ENCODE measurements at regions not wholly inside any gene's neighbourhood (a gene's known extent, or its start where the extent isn't known, plus 50 kb on each side); places are given as distances from the start of the nearest gene placed in this dataset.

GRCh38 chr5:116834796-116835515 lies 260.3 kb upstream of the SEMA6A start:
- DNase-seq (no peak), ATAC-seq (no peak)
- H3K27ac Mint-ChIP-seq, result no peak overlapping the region
- H3K9me3 Mint-ChIP-seq, result no peaks in the 10 kb centered on the region
- no peaks in the 10 kb centered on the region for H3K4me1 Mint-ChIP-seq
- no peaks in the 10 kb centered on the region for H3K27me3 Mint-ChIP-seq
- no peak overlapping the region for H3K4me3 Mint-ChIP-seq

DNA sequence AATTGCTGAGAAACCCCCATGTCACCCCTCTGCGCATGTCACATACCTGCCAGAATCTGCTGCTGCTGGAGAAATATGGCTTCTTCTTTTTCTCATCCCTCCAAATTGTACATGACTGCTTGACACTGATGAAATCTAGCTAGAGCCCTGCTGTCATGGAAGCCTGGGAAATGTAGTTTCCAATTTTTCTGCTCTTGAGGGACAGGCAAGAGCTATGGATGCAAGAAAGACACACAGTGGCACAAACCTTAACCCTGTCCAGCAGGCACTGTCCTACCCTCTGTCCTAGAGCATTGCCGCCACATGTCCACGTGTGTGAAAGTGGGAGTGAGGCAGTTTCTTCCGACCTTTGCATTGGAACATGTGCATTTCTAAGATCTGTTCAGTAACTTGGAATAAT lies 255.5 kb upstream of the SEMA6A start:
- ATAC-seq (no peak), DNase-seq (no peak)
- Mint-ChIP-seq H3K4me1 (no peaks in the 10 kb centered on the region), H3K4me3 (no peak overlapping the region), H3K27ac (no peak overlapping the region), H3K27me3 (no peaks in the 10 kb centered on the region), H3K9me3 (no peaks in the 10 kb centered on the region)

GRCh38 chr5:116827078-116827477 lies 252.5 kb upstream of the SEMA6A start:
- H3K9me3 Mint-ChIP-seq, result no peaks in the 10 kb centered on the region
- ATAC-seq (no peak), DNase-seq (no peak)
- H3K27ac Mint-ChIP-seq, result no peak overlapping the region
- H3K4me1 Mint-ChIP-seq, result no peaks in the 10 kb centered on the region
- no peaks in the 10 kb centered on the region for H3K27me3 Mint-ChIP-seq
- H3K4me3 Mint-ChIP-seq, result no peak overlapping the region

DNA sequence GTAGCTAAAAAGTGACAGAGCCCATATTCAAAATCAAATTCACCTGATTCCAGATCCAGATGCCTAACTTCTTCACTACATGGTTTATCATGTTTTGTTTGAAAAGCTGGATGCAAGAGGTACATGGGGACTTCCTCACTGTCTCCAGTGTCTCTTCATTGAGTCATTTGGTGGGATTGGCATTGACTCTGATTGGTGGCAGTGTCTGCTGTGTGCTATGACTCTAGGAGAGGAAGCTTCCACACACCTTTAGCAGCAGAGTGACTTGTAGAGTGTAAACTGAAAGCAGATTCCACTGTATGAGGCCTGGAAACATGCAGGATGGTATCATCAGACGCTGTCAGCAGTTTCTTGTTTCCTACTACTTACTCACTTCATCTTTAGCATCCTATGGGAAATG lies 250.9 kb upstream of the SEMA6A start:
- H3K27ac Mint-ChIP-seq, result no peak overlapping the region
- H3K9me3 Mint-ChIP-seq, result no peaks in the 10 kb centered on the region

GRCh38 chr5:116824751-116825438 lies 250.3 kb upstream of the SEMA6A start:
- Mint-ChIP-seq H3K27me3 (no peaks in the 10 kb centered on the region), H3K27ac (no peak overlapping the region), H3K4me1 (no peaks in the 10 kb centered on the region), H3K9me3 (no peaks in the 10 kb centered on the region), H3K4me3 (no peak overlapping the region)
- DNase-seq (no peak), ATAC-seq (no peak)

More for the DNA sequence above, 250.9 kb upstream of the SEMA6A start:
- H3K4me3 Mint-ChIP-seq, result no peak overlapping the region
- no peak for DNase-seq
- H3K4me1 Mint-ChIP-seq, result no peaks in the 10 kb centered on the region
- no peak for ATAC-seq
- no peaks in the 10 kb centered on the region for H3K27me3 Mint-ChIP-seq

DNA sequence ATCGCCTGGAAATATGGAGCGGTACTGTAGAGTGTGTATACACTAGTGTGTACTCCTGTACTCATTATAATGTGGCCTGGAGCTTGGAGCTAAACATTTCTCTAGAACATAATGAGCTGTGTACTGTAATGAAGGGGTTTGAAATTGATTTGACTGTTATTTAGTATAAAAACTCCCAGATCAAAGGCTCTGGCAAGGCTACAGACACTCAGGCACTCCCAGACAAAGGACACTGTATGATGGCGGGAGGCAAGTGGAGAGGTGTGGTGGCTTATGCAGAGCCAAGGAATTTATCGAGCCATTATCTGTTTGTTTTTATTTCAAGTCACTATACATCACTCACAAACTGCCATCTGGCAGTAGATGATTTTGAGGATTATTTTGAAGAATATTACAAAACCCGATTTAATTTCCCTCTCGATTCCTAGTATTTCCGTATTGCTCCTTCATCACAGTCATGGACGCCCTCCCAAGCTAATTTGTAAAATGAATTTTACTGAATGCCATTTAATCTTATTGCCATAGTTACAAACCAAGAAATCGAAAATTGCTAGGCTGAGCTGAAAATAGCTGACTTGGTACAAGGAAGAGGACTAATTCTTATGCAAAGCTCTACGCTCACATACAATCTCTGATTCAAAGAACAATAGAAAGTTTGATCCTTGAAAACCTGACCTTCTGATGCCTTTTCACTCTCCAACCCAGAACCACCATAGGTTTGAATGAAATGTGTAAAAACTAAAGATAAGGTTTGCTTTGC lies 240.2 kb upstream of the SEMA6A start:
- Mint-ChIP-seq H3K27me3 (no peaks in the 10 kb centered on the region), H3K4me1 (no peaks in the 10 kb centered on the region), H3K9me3 (no peaks in the 10 kb centered on the region), H3K27ac (no peak overlapping the region), H3K4me3 (no peak overlapping the region)
- ATAC-seq (no peak), DNase-seq (no peak)

GRCh38 chr5:116813906-116814305 lies 239.3 kb upstream of the SEMA6A start:
- ATAC-seq (no peak), DNase-seq (no peak)
- Mint-ChIP-seq H3K4me3 (no peak overlapping the region), H3K27me3 (no peaks in the 10 kb centered on the region), H3K9me3 (no peaks in the 10 kb centered on the region), H3K4me1 (no peaks in the 10 kb centered on the region), H3K27ac (no peak overlapping the region)

- H3K4me3 Mint-ChIP-seq, result no peak overlapping the region
- no peak overlapping the region for H3K27ac Mint-ChIP-seq
- no peaks in the 10 kb centered on the region for H3K27me3 Mint-ChIP-seq
- no peaks in the 10 kb centered on the region for H3K4me1 Mint-ChIP-seq
- no peaks in the 10 kb centered on the region for H3K9me3 Mint-ChIP-seq
- DNase-seq (no peak), ATAC-seq (no peak)
Observed at GRCh38 chr5:116813356-116813755, 238.7 kb upstream of the SEMA6A start.

DNA sequence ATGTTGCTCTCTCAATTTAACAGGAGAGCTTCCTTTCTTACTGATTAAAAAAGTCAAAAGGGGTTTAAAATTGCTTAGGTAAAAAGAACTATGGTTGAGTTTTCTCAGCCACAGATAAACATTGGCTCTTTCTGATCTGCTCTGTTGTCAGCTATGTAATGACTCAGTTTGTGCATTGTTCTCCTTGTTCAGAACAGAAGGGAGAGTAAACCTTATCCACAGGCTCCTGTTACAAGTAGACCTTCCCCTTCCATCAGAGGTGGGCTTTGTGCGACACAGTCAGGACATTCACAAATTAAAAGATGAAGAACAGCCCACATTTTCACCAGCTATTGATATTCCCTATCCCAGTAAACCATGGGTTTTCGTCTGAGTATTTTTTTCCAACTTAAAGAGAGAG lies 236.3 kb upstream of the SEMA6A start:
- Mint-ChIP-seq H3K4me3 (no peak overlapping the region), H3K9me3 (no peaks in the 10 kb centered on the region), H3K4me1 (no peaks in the 10 kb centered on the region), H3K27me3 (no peaks in the 10 kb centered on the region), H3K27ac (no peak overlapping the region)
- ATAC-seq (no peak), DNase-seq (no peak)

DNA sequence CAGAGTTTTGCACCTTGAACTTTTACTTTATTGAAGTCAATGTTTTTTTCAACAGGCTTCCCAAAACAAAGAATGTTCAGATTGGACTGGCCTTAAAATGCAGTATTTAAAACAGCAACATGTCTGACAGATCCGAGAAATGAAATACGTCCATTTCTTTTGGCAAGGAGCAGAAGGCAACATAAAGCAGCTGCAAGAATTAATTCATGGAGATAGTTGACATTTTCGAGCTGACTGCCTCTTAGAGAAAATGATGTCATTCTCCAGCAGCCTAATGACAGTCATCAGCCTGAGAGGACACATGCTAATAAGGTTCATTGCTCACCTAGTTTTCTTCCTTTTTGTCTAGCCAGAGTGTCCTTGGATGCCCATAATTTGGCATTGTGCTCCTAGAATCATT lies 232.2 kb upstream of the SEMA6A start:
- H3K9me3 Mint-ChIP-seq, result no peaks in the 10 kb centered on the region
- H3K4me1 Mint-ChIP-seq, result no peaks in the 10 kb centered on the region
- H3K27me3 Mint-ChIP-seq, result no peaks in the 10 kb centered on the region
- H3K4me3 Mint-ChIP-seq, result no peak overlapping the region
- no peak overlapping the region for H3K27ac Mint-ChIP-seq
- DNase-seq (no peak), ATAC-seq (no peak)

- H3K9me3 Mint-ChIP-seq, result peaks cover 0 to 5% of the 10 kb centered on the region in 2 donors
- H3K27ac Mint-ChIP-seq, result no peak overlapping the region
- H3K4me3 Mint-ChIP-seq, result no peak overlapping the region
- no peak for DNase-seq
- no peaks in the 10 kb centered on the region for H3K4me1 Mint-ChIP-seq
- H3K27me3 Mint-ChIP-seq, result no peaks in the 10 kb centered on the region
- ATAC-seq, result no peak
Observed at GRCh38 chr5:116799401-116799800, 224.8 kb upstream of the SEMA6A start.

GRCh38 chr5:116795189-116795588 lies 220.6 kb upstream of the SEMA6A start:
- no peaks in the 10 kb centered on the region for H3K4me1 Mint-ChIP-seq
- no peak overlapping the region for H3K4me3 Mint-ChIP-seq
- no peaks in the 10 kb centered on the region for H3K9me3 Mint-ChIP-seq
- no peak for ATAC-seq
- DNase-seq, result no peak
- H3K27ac Mint-ChIP-seq, result no peak overlapping the region
- H3K27me3 Mint-ChIP-seq, result no peaks in the 10 kb centered on the region

- Mint-ChIP-seq H3K27me3 (no peaks in the 10 kb centered on the region), H3K4me3 (no peak overlapping the region), H3K9me3 (no peaks in the 10 kb centered on the region), H3K4me1 (no peaks in the 10 kb centered on the region), H3K27ac (no peak overlapping the region)
- ATAC-seq, result no peak
- no peak for DNase-seq
Observed at GRCh38 chr5:116789522-116789921, 214.9 kb upstream of the SEMA6A start.

DNA sequence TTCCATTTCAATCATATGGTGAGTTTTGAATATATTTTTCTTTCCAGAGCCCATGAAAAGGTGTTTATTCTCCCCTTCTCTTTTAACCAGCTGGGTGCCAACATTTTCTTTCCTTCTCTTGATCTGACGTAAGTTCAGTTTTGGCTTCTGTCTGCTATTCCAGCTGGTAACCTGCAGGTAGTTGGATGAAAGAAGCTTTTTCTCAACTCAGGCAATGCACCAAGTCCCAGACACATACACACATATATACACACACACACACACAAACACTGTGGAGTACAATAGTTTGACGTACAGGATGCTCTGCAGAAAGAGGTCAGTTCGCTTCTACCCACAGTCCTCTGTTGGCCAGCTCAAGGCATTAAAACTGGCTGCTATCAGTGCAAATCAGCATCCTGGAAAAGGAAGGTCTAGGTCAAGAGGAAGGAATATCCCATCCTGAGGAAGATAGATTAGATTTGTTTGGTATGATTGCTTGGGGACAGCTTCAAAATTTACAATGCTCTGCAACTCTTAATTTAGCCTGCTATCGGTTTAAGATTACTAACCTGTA lies 214.3 kb upstream of the SEMA6A start:
- ATAC-seq (no peak), DNase-seq (no peak)
- H3K4me1 Mint-ChIP-seq, result no peaks in the 10 kb centered on the region
- no peak overlapping the region for H3K4me3 Mint-ChIP-seq
- H3K27ac Mint-ChIP-seq, result no peak overlapping the region
- H3K27me3 Mint-ChIP-seq, result no peaks in the 10 kb centered on the region
- no peaks in the 10 kb centered on the region for H3K9me3 Mint-ChIP-seq

GRCh38 chr5:116787570-116787969 lies 212.9 kb upstream of the SEMA6A start:
- ATAC-seq (no peak), DNase-seq (no peak)
- Mint-ChIP-seq H3K4me1 (no peaks in the 10 kb centered on the region), H3K27ac (no peak overlapping the region), H3K9me3 (peaks cover 0 to 9% of the 10 kb centered on the region in 2 donors), H3K27me3 (no peaks in the 10 kb centered on the region), H3K4me3 (no peak overlapping the region)

DNA sequence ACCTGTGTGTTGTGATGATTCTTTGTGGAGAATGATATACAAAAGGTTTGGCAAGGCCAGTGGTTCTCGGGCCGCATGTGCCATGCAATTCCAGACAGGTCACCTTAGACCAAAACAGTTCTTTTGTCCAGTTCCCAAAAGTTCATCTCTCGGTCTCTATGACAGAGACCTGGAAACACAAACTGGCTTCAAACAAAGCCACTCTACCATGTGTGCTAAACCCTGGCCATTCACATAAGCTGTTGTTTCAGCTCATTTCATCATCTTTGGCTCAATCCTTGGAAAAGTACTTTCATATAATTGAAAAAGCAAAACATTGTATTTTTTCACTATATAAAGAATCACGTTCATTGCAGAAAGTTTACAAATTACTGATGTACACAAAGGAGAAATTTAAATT lies 210.5 kb upstream of the SEMA6A start:
- H3K27me3 Mint-ChIP-seq, result no peaks in the 10 kb centered on the region
- H3K9me3 Mint-ChIP-seq, result peaks cover 0 to 9% of the 10 kb centered on the region in 2 donors
- no peak for DNase-seq
- H3K27ac Mint-ChIP-seq, result no peak overlapping the region
- H3K4me1 Mint-ChIP-seq, result no peaks in the 10 kb centered on the region
- no peak overlapping the region for H3K4me3 Mint-ChIP-seq
- no peak for ATAC-seq

Measured in stimulated activated naive CD8-positive, alpha-beta T cell treated with anti-CD3 and anti-CD28 coated beads, Interleukin-15, amount 100 ng/mL, for 72 hours (primary cell).